NB4 (cell line): ENCODE measurements at regions not wholly inside any gene's neighbourhood (a gene's known extent, or its start where the extent isn't known, plus 50 kb on each side); places are given as distances from the start of the nearest gene placed in this dataset.

ENCODE experiments used
- MYC ChIP-seq: IDR thresholded peaks from 2 replicates; pipeline ENCODE4 v1.6.1; 2011; ENCODE audit warnings: low read depth, low read length
- TF ChIP-seq, protein P1 (sequence below): IDR thresholded peaks from one replicate; pipeline ENCODE4 v1.5.1; 2012; ENCODE audit warnings: low read depth, low read length
- TF ChIP-seq, protein P2 (sequence below): IDR thresholded peaks from 2 replicates; pipeline ENCODE4 v1.6.1; 2011; ENCODE audit warnings: low read depth, low read length

DNA sequence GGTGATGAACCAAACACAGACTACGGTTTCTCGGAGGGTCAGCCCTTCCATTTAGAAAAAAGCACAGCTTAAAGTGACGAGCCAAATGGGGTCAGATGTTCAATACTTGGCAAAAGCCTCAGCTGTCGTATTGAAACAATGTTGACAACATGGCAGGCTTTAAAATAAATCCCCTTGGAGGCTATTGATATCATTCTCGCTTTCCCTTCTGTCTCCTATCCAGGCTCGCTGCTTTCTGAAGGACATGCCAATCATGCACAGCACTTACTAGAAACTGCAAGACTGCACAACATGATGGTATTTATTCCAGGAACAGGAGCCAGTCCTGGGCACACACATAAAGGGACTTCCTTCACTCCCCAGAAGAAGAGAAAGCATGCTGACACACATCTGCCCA is 137.9 kb downstream of the SLC7A11 start:
- TF ChIP-seq, protein P1, sequence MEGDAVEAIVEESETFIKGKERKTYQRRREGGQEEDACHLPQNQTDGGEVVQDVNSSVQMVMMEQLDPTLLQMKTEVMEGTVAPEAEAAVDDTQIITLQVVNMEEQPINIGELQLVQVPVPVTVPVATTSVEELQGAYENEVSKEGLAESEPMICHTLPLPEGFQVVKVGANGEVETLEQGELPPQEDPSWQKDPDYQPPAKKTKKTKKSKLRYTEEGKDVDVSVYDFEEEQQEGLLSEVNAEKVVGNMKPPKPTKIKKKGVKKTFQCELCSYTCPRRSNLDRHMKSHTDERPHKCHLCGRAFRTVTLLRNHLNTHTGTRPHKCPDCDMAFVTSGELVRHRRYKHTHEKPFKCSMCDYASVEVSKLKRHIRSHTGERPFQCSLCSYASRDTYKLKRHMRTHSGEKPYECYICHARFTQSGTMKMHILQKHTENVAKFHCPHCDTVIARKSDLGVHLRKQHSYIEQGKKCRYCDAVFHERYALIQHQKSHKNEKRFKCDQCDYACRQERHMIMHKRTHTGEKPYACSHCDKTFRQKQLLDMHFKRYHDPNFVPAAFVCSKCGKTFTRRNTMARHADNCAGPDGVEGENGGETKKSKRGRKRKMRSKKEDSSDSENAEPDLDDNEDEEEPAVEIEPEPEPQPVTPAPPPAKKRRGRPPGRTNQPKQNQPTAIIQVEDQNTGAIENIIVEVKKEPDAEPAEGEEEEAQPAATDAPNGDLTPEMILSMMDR: no peak
- TF ChIP-seq MYC: no peak
- TF ChIP-seq, protein P2, sequence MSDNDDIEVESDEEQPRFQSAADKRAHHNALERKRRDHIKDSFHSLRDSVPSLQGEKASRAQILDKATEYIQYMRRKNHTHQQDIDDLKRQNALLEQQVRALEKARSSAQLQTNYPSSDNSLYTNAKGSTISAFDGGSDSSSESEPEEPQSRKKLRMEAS: no peak
